ENCODE measurements at regions not wholly inside any gene's neighbourhood (a gene's known extent, or its start where the extent isn't known, plus 50 kb on each side); places are given as distances from the start of the nearest gene placed in this dataset.

GRCh38 chr17:72530454-72530853, 409.6 kb downstream of the SOX9 start:
- Histone ChIP-seq H3K27ac (ENCODE audit: low read length) (no peak overlapping the region), H3K9ac (ENCODE audit: low read length) (no peak overlapping the region), H3K4me2 (ENCODE audit: low read length) (no peak overlapping the region), H3K79me2 (ENCODE audit: low read length) (peaks cover 98% of the 10 kb centered on the region), H3K4me3 (ENCODE audit: low read length) (no peak overlapping the region), H3K9me2 (replicated peaks; ENCODE audit: low read length) (no peaks in the 10 kb centered on the region), H4K20me1 (ENCODE audit: low read length) (0 out of 2 replicates have a peak, but pooled peaks cover 16% of the 10 kb centered on the region), H3K9me3 (ENCODE audit: low read length) (no peaks in the 10 kb centered on the region), H3K4me1 (ENCODE audit: insufficient read depth, low read length) (no peaks in the 10 kb centered on the region), H2AFZ (ENCODE audit: low read length) (no peak overlapping the region), H3K36me3 (ENCODE audit: low read depth, low read length) (no peaks in the 10 kb centered on the region), H3F3A (ENCODE audit: low read length, unreplicated experiment) (no peaks in the 10 kb centered on the region), H3K27me3 (ENCODE audit: low read length) (no peaks in the 10 kb centered on the region)
- DNase-seq (no peak), ATAC-seq (no peak)
- CTCF ChIA-PET, result no interaction called here
- no peak for TF ChIP-seq CTCF (conservative IDR thresholded peaks at IDR 0.05; ENCODE audit: low read depth, low read length)
- no peak for TF ChIP-seq EZH2phosphoT487 (IDR thresholded peaks at IDR 0.05; ENCODE audit: borderline replicate concordance, low read length)
- no peak for TF ChIP-seq EZH2 (IDR thresholded peaks at IDR 0.05; ENCODE audit: low read length, unreplicated experiment)
- intact Hi-C loops (cut with micrococcal nuclease), result no loop called here
- POLR2A ChIA-PET (ENCODE audit: unreplicated experiment), result interaction anchor here (0.6 kb wide), 1 partner anchor 9 kb away, joined by 4 read pairs; no protein-coding TSS in a partner anchor
- BruUV-seq (replicated peaks), result no TSS peak

- no peak for DNase-seq
- Histone ChIP-seq H2AFZ (ENCODE audit: low read length) (no peak overlapping the region), H3F3A (ENCODE audit: low read length, unreplicated experiment) (no peaks in the 10 kb centered on the region), H3K9me2 (replicated peaks; ENCODE audit: low read length) (no peaks in the 10 kb centered on the region), H3K36me3 (ENCODE audit: low read depth, low read length) (no peaks in the 10 kb centered on the region), H3K9ac (ENCODE audit: low read length) (no peak overlapping the region), H3K4me3 (ENCODE audit: low read length) (no peak overlapping the region), H4K20me1 (ENCODE audit: low read length) (peaks cover 18% of the 10 kb centered on the region; the same call in 1 of the 2 replicates), H3K79me2 (ENCODE audit: low read length) (peaks cover 98% of the 10 kb centered on the region), H3K9me3 (ENCODE audit: low read length) (no peaks in the 10 kb centered on the region), H3K4me2 (ENCODE audit: low read length) (no peak overlapping the region), H3K4me1 (ENCODE audit: insufficient read depth, low read length) (no peaks in the 10 kb centered on the region), H3K27me3 (ENCODE audit: low read length) (no peaks in the 10 kb centered on the region), H3K27ac (ENCODE audit: low read length) (no peak overlapping the region)
- no TSS peak for BruUV-seq (replicated peaks)
- ChIA-PET CTCF (no interaction called here), POLR2A (ENCODE audit: unreplicated experiment) (no interaction called here)
- intact Hi-C loops (cut with micrococcal nuclease), result no loop called here
- TF ChIP-seq EZH2 (IDR thresholded peaks at IDR 0.05; ENCODE audit: low read length, unreplicated experiment) (no peak), EZH2phosphoT487 (IDR thresholded peaks at IDR 0.05; ENCODE audit: borderline replicate concordance, low read length) (no peak), CTCF (conservative IDR thresholded peaks at IDR 0.05; ENCODE audit: low read depth, low read length) (no peak)
- no peak for ATAC-seq
These were observed 410.9 kb downstream of the SOX9 start for GRCh38 chr17:72531729-72532128.

GRCh38 chr17:72534265-72534664, 413.4 kb downstream of the SOX9 start:
- H3K36me3 ChIP-seq (ENCODE audit: low read depth, low read length), result no peaks in the 10 kb centered on the region
- no peak overlapping the region for H3K4me3 ChIP-seq (ENCODE audit: low read length)
- H3K4me2 ChIP-seq (ENCODE audit: low read length), result no peak overlapping the region
- POLR2A ChIA-PET (ENCODE audit: unreplicated experiment), result no interaction called here
- H3K79me2 ChIP-seq (ENCODE audit: low read length), result peaks cover 99% of the 10 kb centered on the region
- H3K9ac ChIP-seq (ENCODE audit: low read length), result no peak overlapping the region
- no peak overlapping the region for H3K27ac ChIP-seq (ENCODE audit: low read length)
- H4K20me1 ChIP-seq (ENCODE audit: low read length), result peaks cover 18% of the 10 kb centered on the region; the same call in 1 of the 2 replicates
- DNase-seq (no peak), ATAC-seq (no peak)
- intact Hi-C loops (cut with micrococcal nuclease), result no loop called here
- H3K27me3 ChIP-seq (ENCODE audit: low read length), result no peaks in the 10 kb centered on the region
- BruUV-seq (replicated peaks), result no TSS peak
- CTCF ChIA-PET, result no interaction called here
- H3K9me2 ChIP-seq (replicated peaks; ENCODE audit: low read length), result no peaks in the 10 kb centered on the region
- H2AFZ ChIP-seq (ENCODE audit: low read length), result no peak overlapping the region
- no peaks in the 10 kb centered on the region for H3F3A ChIP-seq (ENCODE audit: low read length, unreplicated experiment)
- H3K4me1 ChIP-seq (ENCODE audit: insufficient read depth, low read length), result peaks cover 2% of the 10 kb centered on the region
- TF ChIP-seq CTCF (conservative IDR thresholded peaks at IDR 0.05; ENCODE audit: low read depth, low read length), result no peak
- no peak for TF ChIP-seq EZH2 (IDR thresholded peaks at IDR 0.05; ENCODE audit: low read length, unreplicated experiment)
- no peak for TF ChIP-seq EZH2phosphoT487 (IDR thresholded peaks at IDR 0.05; ENCODE audit: borderline replicate concordance, low read length)
- no peaks in the 10 kb centered on the region for H3K9me3 ChIP-seq (ENCODE audit: low read length)

Data from PC-3 (cell line).